Uterus (tissue), 3 donors: ENCODE measurements at regions not wholly inside any gene's neighbourhood (a gene's known extent, or its start where the extent isn't known, plus 50 kb on each side); places are given as distances from the start of the nearest gene placed in this dataset.

ENCODE experiments used
- DNase-seq, 2 donors: peaks; one replicate each; pipeline ENCODE4 v3.0.0-alpha.2; 2019 to 2020
- H3K27ac ChIP-seq, 2 donors: fragments of 200-600 bp; sonication (generic); 1 replicate in 1 of 2; 2 replicates in 1 of 2; pipeline ENCODE4 v1.5.1; 2016 to 2018
- H3K27me3 ChIP-seq, 2 donors: fragments of 200-600 bp; sonication (generic); one replicate each; pipeline ENCODE4 v1.5.1; 2018 to 2019; ENCODE audit warnings: control low read depth in 1 of 2
- H3K36me3 ChIP-seq, 2 donors: fragments of 200-600 bp; sonication (generic); one replicate each; pipeline ENCODE4 v1.5.1; 2019; ENCODE audit warnings: control low read depth in 1 of 2
- H3K4me1 ChIP-seq, 2 donors: fragments of 200-600 bp; sonication (generic); one replicate each; pipeline ENCODE4 v1.5.1; 2018 to 2019; ENCODE audit warnings: control low read depth in 1 of 2
- H3K4me3 ChIP-seq, 2 donors: fragments of 200-600 bp; sonication (generic); 1 replicate in 1 of 2; 2 replicates in 1 of 2; pipeline ENCODE4 v1.5.1; 2018 to 2019; ENCODE audit warnings: mild to moderate bottlenecking in 1 of 2
- H3K9me3 ChIP-seq, 2 donors: fragments of 200-600 bp; sonication (generic); one replicate each; pipeline ENCODE4 v1.5.1; 2019; ENCODE audit warnings: control low read depth in 1 of 2
- POLR2A ChIP-seq, 2 donors: fragments of 450-650 bp; IDR thresholded peaks; one replicate each; pipeline ENCODE4 v1.6.1; 2016; ENCODE audit warnings: antibody characterized with exemption in 2 of 2, mild to moderate bottlenecking in 1 of 2, moderate library complexity in 1 of 2
- intact Hi-C: fragments of 100-400 bp; cut with DNase I; formaldehyde crosslinking; loops from one replicate; pipeline ENCODE4 v1.15.1; 2023; ENCODE audit warnings: low total_unique reads
- TF ChIP-seq, protein P1 (sequence below), 4 experiments: fragments of 200-600 bp in 2 of 4; fragments of 450-650 bp in 2 of 4; sonication (generic) in 2 of 4; IDR thresholded peaks; one replicate each; pipeline ENCODE4 v1.5.1; 2016 to 2019; ENCODE audit warnings: antibody characterized with exemption in 4 of 4, mild to moderate bottlenecking in 2 of 4, moderate library complexity in 1 of 4
- donor health status: DM: yes; HTN: yes; CAD: no.

GRCh38 chr2:6372317-6372901 is 493.3 kb downstream of the CMPK2 start:
- intact Hi-C loops, result no loop called here
- no peak overlapping the region for H3K27ac ChIP-seq
- no peaks in the 10 kb centered on the region for H3K27me3 ChIP-seq
- TF ChIP-seq POLR2A (IDR thresholded peaks at IDR 0.05), result no peak
- TF ChIP-seq, protein P1, sequence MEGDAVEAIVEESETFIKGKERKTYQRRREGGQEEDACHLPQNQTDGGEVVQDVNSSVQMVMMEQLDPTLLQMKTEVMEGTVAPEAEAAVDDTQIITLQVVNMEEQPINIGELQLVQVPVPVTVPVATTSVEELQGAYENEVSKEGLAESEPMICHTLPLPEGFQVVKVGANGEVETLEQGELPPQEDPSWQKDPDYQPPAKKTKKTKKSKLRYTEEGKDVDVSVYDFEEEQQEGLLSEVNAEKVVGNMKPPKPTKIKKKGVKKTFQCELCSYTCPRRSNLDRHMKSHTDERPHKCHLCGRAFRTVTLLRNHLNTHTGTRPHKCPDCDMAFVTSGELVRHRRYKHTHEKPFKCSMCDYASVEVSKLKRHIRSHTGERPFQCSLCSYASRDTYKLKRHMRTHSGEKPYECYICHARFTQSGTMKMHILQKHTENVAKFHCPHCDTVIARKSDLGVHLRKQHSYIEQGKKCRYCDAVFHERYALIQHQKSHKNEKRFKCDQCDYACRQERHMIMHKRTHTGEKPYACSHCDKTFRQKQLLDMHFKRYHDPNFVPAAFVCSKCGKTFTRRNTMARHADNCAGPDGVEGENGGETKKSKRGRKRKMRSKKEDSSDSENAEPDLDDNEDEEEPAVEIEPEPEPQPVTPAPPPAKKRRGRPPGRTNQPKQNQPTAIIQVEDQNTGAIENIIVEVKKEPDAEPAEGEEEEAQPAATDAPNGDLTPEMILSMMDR (IDR thresholded peaks at IDR 0.05), result no peak
- no peaks in the 10 kb centered on the region for H3K9me3 ChIP-seq
- DNase-seq, result no peak
- H3K4me3 ChIP-seq, result no peak overlapping the region
- no peaks in the 10 kb centered on the region for H3K36me3 ChIP-seq
- no peaks in the 10 kb centered on the region for H3K4me1 ChIP-seq

DNA sequence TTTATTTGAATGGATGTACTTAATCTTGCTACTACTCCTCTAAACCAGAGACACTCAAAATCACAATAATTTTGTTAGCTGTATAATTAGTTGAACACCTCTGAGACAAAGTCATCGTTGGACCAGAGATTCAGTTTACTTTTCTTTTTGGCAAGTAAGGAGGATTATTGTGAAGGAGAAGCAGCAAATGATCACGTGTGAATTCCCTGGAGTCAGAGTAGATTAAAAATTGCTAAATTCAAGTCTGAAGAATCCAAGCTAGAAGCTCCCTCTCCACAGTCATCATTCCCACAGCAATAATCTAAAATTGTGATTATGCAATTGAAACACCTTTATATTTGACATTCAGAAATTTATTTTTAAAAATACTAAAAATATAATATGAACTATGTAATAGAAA is 484.4 kb downstream of the CMPK2 start:
- H3K4me3 ChIP-seq, result no peak overlapping the region
- no peak overlapping the region for H3K27ac ChIP-seq
- no peaks in the 10 kb centered on the region for H3K4me1 ChIP-seq
- H3K27me3 ChIP-seq, result no peaks in the 10 kb centered on the region
- no peaks in the 10 kb centered on the region for H3K9me3 ChIP-seq
- DNase-seq, result no peak
- TF ChIP-seq POLR2A (IDR thresholded peaks at IDR 0.05), result no peak
- TF ChIP-seq, protein P1 (IDR thresholded peaks at IDR 0.05), result no peak
- no peaks in the 10 kb centered on the region for H3K36me3 ChIP-seq
- intact Hi-C loops, result no loop called here

GRCh38 chr2:6384341-6384740 is 481.4 kb downstream of the CMPK2 start:
- H3K27me3 ChIP-seq, result no peaks in the 10 kb centered on the region
- H3K4me1 ChIP-seq, result no peaks in the 10 kb centered on the region
- H3K9me3 ChIP-seq, result no peaks in the 10 kb centered on the region
- TF ChIP-seq, protein P1 (IDR thresholded peaks at IDR 0.05), result no peak
- no peak for TF ChIP-seq POLR2A (IDR thresholded peaks at IDR 0.05)
- no peak overlapping the region for H3K4me3 ChIP-seq
- intact Hi-C loops, result no loop called here
- no peak for DNase-seq
- H3K27ac ChIP-seq, result no peak overlapping the region
- H3K36me3 ChIP-seq, result no peaks in the 10 kb centered on the region

GRCh38 chr2:6392354-6392753 is 473.4 kb downstream of the CMPK2 start:
- TF ChIP-seq, protein P1 (IDR thresholded peaks at IDR 0.05), result no peak
- no peak for TF ChIP-seq POLR2A (IDR thresholded peaks at IDR 0.05)

DNA sequence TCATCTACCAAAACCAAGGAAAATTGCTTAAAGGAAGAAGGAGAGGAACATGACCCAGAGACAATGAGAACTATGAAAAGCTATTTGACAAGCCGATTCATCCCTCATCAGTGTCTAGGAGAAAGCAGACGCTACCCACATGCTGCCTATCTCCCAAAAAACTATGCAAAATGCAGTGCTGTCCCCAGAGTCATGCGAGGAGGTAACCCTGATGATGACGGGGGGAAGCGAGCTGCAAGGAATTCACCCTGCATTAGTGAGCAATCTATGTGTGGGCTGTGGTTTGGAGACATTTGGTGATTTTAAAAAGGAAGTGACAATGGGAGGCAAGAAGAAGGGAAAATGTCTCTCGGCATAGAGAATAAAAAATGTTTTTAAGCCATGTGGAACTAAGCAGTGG is 472.7 kb downstream of the CMPK2 start:
- H3K4me3 ChIP-seq, result no peak overlapping the region
- no peak for TF ChIP-seq POLR2A (IDR thresholded peaks at IDR 0.05)
- TF ChIP-seq, protein P1 (IDR thresholded peaks at IDR 0.05), result no peak
- no peaks in the 10 kb centered on the region for H3K9me3 ChIP-seq
- intact Hi-C loops, result no loop called here
- no peaks in the 10 kb centered on the region for H3K4me1 ChIP-seq
- no peak overlapping the region for H3K27ac ChIP-seq
- H3K27me3 ChIP-seq, result no peaks in the 10 kb centered on the region
- DNase-seq, result no peak
- no peaks in the 10 kb centered on the region for H3K36me3 ChIP-seq

More at GRCh38 chr2:6392354-6392753, 473.4 kb downstream of the CMPK2 start:
- Histone ChIP-seq H3K36me3 (no peaks in the 10 kb centered on the region), H3K27me3 (no peaks in the 10 kb centered on the region), H3K4me1 (no peaks in the 10 kb centered on the region), H3K9me3 (no peaks in the 10 kb centered on the region), H3K4me3 (no peak overlapping the region), H3K27ac (no peak overlapping the region)
- no peak for DNase-seq
- intact Hi-C loops, result no loop called here
